ENCODE measurements at regions not wholly inside any gene's neighbourhood (a gene's known extent, or its start where the extent isn't known, plus 50 kb on each side); places are given as distances from the start of the nearest gene placed in this dataset.
"Not testable (repeated sequence)": the region's sequence is repeated elsewhere in the genome, so short reads cannot be mapped to it uniquely, and the experiment has no call there.

DNA sequence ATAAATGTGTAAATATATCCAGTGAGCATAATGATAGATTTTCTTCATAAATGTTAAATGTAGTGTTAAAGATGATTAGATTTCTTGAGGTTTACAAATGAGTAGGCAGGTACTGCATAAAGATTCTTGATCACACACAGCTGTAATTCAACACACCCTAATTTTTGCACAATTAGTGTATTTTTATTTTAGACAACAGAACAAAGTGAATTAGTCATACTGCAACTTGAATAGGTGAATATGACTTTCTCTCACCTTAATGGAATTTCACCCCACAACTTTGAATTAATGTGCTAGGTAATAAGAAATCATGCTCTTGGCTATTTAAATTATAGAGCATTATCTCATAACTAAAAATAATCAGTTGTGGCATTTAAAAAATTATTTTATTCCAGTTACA is 795.7 kb upstream of the ACO1 start:
- Mint-ChIP-seq H3K4me1 (no peaks in the 10 kb centered on the region), H3K9me3 (no peaks in the 10 kb centered on the region), H3K27ac (no peak overlapping the region), H3K4me3 (no peak overlapping the region), H3K27me3 (peaks cover 0 to 4% (median 0%) of the 10 kb centered on the region in 3 donors), H3K36me3 (no peaks in the 10 kb centered on the region)
- ATAC-seq (ENCODE audit: low read depth in 2 of 2) (no peak), DNase-seq (no peak)

DNA sequence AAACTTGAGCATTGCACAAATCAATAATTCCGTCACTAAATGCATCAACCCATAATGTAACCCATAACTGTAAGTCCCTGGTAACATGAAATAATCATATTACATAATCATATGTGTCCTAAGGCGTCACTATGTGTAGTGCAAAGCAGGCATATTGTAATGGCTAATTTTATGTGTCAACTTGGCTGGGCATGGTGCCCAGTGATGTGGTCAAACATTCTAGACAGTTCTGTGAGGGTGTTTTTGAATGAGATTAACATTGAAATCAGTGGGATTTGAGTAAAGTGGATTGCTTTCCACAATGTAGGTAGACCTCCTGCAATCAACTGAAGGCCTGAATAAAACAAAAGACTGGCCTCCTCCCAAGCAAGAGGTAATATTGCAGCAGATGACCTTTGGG is 794.4 kb upstream of the ACO1 start:
- Mint-ChIP-seq H3K9me3 (no peaks in the 10 kb centered on the region), H3K27me3 (peaks cover 0 to 4% (median 0%) of the 10 kb centered on the region in 3 donors), H3K4me1 (no peaks in the 10 kb centered on the region), H3K4me3 (no peak overlapping the region), H3K27ac (no peak overlapping the region), H3K36me3 (no peaks in the 10 kb centered on the region)
- no peak for DNase-seq
- no peak for ATAC-seq (ENCODE audit: low read depth in 2 of 2)

DNA sequence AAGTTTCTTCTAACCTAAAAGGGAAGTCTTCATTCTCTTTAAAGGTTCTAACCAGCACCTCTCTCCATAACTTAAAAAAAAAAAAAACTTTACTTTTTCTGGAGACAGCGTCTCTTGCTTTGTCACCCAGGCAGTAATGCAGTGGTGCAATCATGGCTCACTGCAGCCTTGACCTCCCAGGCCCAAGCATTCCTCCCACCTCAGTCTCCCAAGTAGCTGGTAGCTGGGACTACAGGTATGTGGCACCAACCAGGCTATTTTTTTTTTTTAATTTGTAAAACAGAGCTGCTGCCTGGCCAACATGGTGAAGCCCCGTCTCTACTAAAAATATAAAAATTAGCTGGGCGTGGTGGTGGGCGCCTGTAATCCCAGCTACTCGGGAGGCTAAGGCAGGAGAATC is 787.4 kb upstream of the ACO1 start:
- H3K4me3 Mint-ChIP-seq; DNase-seq; H3K9me3 Mint-ChIP-seq; ATAC-seq (ENCODE audit: low read depth in 2 of 2); H3K27ac Mint-ChIP-seq; H3K36me3 Mint-ChIP-seq; H3K27me3 Mint-ChIP-seq; H3K4me1 Mint-ChIP-seq: not testable (repeated sequence)

DNA sequence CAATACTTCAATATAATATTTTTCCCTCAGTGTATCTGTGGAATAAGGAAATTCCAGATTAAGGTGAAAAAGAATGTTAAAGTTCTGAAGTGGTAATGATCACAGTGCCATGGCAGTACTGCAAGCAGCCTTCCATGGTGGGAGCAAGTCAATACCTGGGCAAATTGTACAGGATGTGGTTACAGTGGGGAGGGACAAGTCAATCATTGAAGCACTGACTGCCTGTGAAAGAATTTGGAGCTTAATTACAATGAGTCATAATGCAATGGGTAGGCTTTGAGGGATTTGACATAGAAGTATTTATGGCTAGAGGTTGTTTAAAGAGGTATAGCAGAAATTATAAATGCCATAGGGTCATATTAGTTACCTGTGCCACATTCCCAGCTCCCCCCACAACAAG is 786.5 kb upstream of the ACO1 start:
- no peaks in the 10 kb centered on the region for H3K36me3 Mint-ChIP-seq
- no peaks in the 10 kb centered on the region for H3K27me3 Mint-ChIP-seq
- DNase-seq (no peak), ATAC-seq (ENCODE audit: low read depth in 2 of 2) (no peak)
- no peaks in the 10 kb centered on the region for H3K9me3 Mint-ChIP-seq
- no peak overlapping the region for H3K27ac Mint-ChIP-seq
- no peak overlapping the region for H3K4me3 Mint-ChIP-seq
- no peaks in the 10 kb centered on the region for H3K4me1 Mint-ChIP-seq

DNA sequence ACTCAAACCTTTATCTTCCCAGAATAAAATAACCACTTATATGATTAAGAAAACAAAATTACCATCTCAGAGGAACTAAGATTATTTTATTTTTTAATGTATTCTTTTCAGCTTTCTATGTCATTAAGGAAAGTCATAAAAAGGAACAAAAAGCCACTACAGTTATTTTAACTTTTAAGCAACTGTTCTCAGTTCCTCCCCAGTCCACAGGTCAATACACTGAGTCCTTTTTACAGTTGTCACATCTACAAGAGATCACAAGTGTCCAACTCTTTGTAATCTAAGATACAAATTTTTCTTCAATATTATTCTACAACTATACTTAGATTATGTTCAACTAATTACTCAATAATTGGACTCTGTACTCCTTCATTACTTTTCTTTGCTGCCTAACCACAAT is 782.8 kb upstream of the ACO1 start:
- H3K36me3 Mint-ChIP-seq = no peaks in the 10 kb centered on the region

DNA sequence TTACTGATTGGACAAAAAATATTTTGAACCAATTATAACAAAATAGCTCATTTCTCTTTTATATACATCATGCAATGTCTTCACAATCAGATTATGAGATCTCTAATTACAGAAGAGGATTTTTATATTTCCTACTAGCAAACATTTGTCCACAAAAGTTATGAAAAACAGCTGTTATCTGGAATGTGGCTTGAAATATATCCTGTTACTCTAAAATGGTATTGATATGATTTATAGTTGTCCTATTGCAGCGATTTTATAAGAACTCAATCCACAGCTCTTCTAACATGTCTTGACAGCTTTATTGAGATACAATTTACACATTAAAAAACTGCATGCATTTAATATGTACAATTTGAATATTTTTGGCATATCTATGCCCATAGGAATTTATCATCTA is 779.9 kb upstream of the ACO1 start:
- ATAC-seq (ENCODE audit: low read depth in 2 of 2) = no peak
- H3K9me3 Mint-ChIP-seq = no peaks in the 10 kb centered on the region
- no peaks in the 10 kb centered on the region for H3K4me1 Mint-ChIP-seq
- H3K27me3 Mint-ChIP-seq = peaks cover 0 to 4% (median 0%) of the 10 kb centered on the region in 3 donors
- H3K4me3 Mint-ChIP-seq = no peak overlapping the region
- no peaks in the 10 kb centered on the region for H3K36me3 Mint-ChIP-seq
- H3K27ac Mint-ChIP-seq = no peak overlapping the region
- no peak for DNase-seq

More for the DNA sequence above, 782.8 kb upstream of the ACO1 start:
- Mint-ChIP-seq H3K4me1 (no peaks in the 10 kb centered on the region), H3K27me3 (no peaks in the 10 kb centered on the region), H3K4me3 (no peak overlapping the region), H3K9me3 (no peaks in the 10 kb centered on the region), H3K27ac (no peak overlapping the region)
- no peak for DNase-seq
- ATAC-seq (ENCODE audit: low read depth in 2 of 2) = no peak

DNA sequence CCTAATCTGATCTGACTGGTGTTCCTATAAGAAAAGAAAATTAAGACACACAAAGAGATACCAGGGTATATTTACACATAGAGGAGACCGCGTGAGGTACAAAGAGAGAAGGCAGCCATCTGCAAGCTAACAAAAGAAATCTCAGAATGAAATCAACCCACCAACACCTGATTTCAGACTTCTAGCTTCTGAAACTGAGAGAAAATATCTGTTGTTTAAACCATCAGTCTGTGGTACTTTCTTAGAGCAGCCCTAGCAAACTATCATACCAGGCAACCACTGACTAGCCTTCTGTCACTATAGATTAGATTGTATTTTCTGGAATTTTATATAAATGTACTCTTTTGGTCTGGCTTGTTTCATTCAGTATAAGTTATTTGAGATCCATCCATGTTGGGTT is 779.3 kb upstream of the ACO1 start:
- Mint-ChIP-seq H3K27ac (no peak overlapping the region), H3K9me3 (no peaks in the 10 kb centered on the region), H3K36me3 (no peaks in the 10 kb centered on the region), H3K4me3 (no peak overlapping the region), H3K4me1 (no peaks in the 10 kb centered on the region), H3K27me3 (peaks cover 0 to 4% (median 0%) of the 10 kb centered on the region in 3 donors)
- ATAC-seq (ENCODE audit: low read depth in 2 of 2) (no peak), DNase-seq (no peak)

DNA sequence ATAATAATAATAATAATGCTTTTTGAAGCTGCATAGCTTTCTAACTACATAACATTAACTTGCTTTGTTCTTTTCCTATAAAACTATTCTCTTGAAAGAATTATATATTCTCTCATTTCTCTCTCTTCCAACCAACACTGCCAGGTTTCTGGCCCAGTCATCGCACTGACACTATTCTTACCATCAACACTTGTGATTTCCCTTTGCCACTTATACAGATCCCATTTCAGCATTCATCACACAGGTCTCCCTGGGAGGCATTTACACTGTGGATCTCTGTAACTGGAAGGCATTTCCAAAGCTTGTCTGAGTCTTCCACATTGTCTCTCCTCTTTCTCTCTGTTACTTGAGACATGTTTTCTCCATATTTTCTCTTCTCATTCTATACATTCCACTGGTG is 777.8 kb upstream of the ACO1 start:
- no peaks in the 10 kb centered on the region for H3K9me3 Mint-ChIP-seq
- H3K27ac Mint-ChIP-seq = no peak overlapping the region
- H3K4me1 Mint-ChIP-seq = no peaks in the 10 kb centered on the region
- no peak overlapping the region for H3K4me3 Mint-ChIP-seq
- DNase-seq (no peak), ATAC-seq (ENCODE audit: low read depth in 2 of 2) (no peak)
- no peaks in the 10 kb centered on the region for H3K36me3 Mint-ChIP-seq
- peaks cover 0 to 4% (median 0%) of the 10 kb centered on the region in 3 donors for H3K27me3 Mint-ChIP-seq

DNA sequence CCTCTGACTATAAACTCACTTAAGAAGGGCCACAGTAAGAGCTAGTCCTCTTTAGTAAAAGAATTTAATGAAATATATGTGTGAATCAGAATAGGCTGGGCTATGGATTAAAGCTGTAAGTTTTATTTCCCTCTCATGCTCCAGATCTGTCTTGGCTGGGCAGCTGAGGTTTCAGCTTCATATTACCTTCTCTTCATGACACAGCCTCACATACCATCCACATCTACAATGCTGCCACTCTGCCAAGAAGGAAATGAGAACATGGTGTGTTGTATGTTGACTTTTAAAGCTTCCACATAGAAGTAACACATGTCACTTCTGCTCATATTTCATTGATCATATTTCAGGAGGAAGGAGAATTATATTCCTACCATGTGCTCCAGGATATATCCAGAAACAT is 776.0 kb upstream of the ACO1 start:
- ATAC-seq (ENCODE audit: low read depth in 2 of 2) = no peak
- Mint-ChIP-seq H3K36me3 (no peaks in the 10 kb centered on the region), H3K27ac (peak overlapping the region in 1 of 6 donors; percentile 18), H3K4me3 (no peak overlapping the region), H3K4me1 (no peaks in the 10 kb centered on the region), H3K9me3 (no peaks in the 10 kb centered on the region), H3K27me3 (peaks cover 0 to 4% (median 0%) of the 10 kb centered on the region in 3 donors)
- DNase-seq = no peak

DNA sequence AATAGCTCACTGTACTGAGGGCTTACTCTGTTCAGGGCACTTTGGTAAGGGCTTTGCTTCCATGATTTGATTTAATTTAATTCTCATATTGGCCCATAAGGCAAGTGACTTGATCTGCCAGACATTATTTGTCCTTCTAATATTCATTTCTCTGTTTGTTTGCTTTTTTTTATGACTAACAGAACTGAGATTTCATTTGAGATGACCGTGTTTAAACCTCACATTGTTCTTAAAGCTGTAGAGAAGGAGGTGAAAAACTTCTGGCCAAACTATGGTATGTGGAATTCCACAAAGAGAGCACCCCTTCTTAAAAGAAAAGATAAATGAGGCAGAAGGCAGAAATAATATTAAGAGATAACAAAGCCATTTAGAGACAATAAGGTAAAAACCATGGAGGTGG is 775.6 kb upstream of the ACO1 start:
- ATAC-seq (ENCODE audit: low read depth in 2 of 2) (no peak), DNase-seq (no peak)
- no peak overlapping the region for H3K4me3 Mint-ChIP-seq
- H3K27ac Mint-ChIP-seq = no peak overlapping the region
- peaks cover 0 to 4% (median 0%) of the 10 kb centered on the region in 3 donors for H3K27me3 Mint-ChIP-seq
- no peaks in the 10 kb centered on the region for H3K4me1 Mint-ChIP-seq
- no peaks in the 10 kb centered on the region for H3K36me3 Mint-ChIP-seq
- H3K9me3 Mint-ChIP-seq = no peaks in the 10 kb centered on the region

DNA sequence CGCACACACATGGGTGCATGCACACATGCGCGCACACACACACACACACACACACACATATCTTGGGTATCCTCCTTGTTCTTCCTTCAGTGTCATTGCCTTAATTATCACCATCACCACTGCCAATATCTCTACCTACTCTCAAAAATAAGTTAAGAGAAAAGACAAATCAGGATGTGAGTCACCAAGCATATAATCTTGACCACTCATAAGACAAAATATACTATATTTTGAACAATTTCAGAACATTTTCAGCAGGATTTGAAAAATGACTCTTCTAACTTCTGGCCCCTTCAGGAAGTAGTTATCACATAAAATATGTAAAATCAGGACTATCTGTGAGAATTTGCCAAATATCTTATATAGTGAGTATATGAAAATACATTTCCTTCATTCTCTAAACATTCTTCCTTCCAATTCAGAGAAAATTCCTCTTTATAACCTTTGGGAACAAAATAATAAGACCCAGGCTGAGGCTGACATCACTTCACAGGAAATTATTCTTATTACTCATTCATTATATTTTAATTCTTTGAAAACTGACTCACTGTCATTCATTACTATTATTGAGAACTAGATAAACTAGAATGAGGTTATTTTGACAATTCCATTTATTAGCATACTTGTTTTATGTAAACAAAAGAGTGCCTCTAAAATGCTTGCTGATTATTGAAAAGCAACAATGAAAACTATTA is 772.0 kb upstream of the ACO1 start:
- Mint-ChIP-seq H3K27ac (peak overlapping the region in 1 of 6 donors; percentile 22), H3K4me3 (no peak overlapping the region), H3K9me3 (no peaks in the 10 kb centered on the region), H3K4me1 (no peaks in the 10 kb centered on the region), H3K36me3 (no peaks in the 10 kb centered on the region), H3K27me3 (peaks cover 0 to 8% (median 0%) of the 10 kb centered on the region in 3 donors)
- no peak for DNase-seq
- ATAC-seq (ENCODE audit: low read depth in 2 of 2) = no peak

DNA sequence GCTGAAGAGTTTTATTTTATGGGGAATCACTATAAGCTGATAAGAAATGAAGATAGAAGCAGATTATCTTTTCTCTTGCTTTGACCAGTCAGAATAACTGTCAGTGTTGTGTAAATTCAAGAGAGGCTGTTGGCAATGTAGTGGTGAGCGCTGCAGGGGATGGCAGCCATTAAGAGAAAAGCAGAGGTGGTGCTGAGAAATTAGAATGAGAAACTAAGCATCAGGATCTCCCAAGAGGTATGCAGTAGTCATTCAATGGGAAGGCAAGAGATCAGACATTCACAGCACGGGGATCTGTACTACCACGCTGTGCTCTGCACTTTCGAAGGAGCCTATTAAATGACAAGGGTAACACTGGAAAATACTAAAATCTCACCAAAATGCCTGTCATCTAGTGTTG is 768.5 kb upstream of the ACO1 start:
- ATAC-seq (ENCODE audit: low read depth in 2 of 2) = no peak
- Mint-ChIP-seq H3K27me3 (peaks cover 0 to 4% (median 0%) of the 10 kb centered on the region in 3 donors), H3K4me3 (no peak overlapping the region), H3K27ac (no peak overlapping the region), H3K36me3 (no peaks in the 10 kb centered on the region), H3K9me3 (no peaks in the 10 kb centered on the region), H3K4me1 (no peaks in the 10 kb centered on the region)
- DNase-seq = no peak

DNA sequence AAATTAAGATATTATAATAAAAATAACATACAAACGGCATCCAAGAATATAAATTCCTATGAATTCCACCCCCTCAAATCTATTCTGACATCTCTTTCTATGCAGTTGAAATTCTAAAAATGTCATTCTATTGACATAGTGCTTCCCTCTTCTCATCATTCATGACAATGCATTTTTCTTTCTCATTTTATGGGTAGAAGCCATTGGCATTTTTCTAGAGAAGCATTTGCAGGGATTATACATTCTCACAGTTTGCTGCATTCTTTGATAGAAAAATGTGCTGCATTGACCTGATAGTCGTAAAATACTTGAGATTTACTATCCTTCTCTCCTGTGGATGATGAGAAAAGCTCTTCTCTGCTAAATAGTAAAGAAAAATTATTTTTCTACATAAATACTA is 760.9 kb upstream of the ACO1 start:
- no peaks in the 10 kb centered on the region for H3K36me3 Mint-ChIP-seq
- H3K4me1 Mint-ChIP-seq = no peaks in the 10 kb centered on the region
- H3K9me3 Mint-ChIP-seq = peaks cover 0 to 3% (median 0%) of the 10 kb centered on the region in 7 donors
- ATAC-seq (ENCODE audit: low read depth in 2 of 2) (no peak), DNase-seq (no peak)
- no peak overlapping the region for H3K27ac Mint-ChIP-seq
- no peak overlapping the region for H3K4me3 Mint-ChIP-seq
- no peaks in the 10 kb centered on the region for H3K27me3 Mint-ChIP-seq

DNA sequence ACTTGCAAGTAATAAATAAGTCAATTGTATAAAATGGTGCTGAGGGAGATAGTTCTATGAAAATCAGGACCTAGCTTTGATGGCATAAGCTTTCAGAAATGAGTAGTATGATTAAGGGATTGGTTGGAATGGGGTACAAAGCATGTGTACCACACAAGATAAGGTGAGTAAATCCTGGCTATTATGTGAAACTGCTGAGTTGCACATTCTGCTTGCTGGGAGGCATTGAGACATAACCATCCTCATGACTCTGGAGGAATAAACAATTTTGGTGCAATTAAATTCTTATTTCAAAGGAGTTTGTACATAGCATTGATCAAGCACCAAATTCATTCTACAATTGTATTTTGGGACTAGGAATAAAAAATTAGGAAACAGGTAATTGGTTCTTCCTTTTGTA is 755.2 kb upstream of the ACO1 start:
- H3K27ac Mint-ChIP-seq = no peak overlapping the region
- no peak overlapping the region for H3K4me3 Mint-ChIP-seq
- ATAC-seq (ENCODE audit: low read depth in 2 of 2) (no peak), DNase-seq (no peak)
- peaks cover 0 to 3% (median 0%) of the 10 kb centered on the region in 7 donors for H3K9me3 Mint-ChIP-seq
- H3K4me1 Mint-ChIP-seq = no peaks in the 10 kb centered on the region
- no peaks in the 10 kb centered on the region for H3K27me3 Mint-ChIP-seq
- H3K36me3 Mint-ChIP-seq = no peaks in the 10 kb centered on the region

DNA sequence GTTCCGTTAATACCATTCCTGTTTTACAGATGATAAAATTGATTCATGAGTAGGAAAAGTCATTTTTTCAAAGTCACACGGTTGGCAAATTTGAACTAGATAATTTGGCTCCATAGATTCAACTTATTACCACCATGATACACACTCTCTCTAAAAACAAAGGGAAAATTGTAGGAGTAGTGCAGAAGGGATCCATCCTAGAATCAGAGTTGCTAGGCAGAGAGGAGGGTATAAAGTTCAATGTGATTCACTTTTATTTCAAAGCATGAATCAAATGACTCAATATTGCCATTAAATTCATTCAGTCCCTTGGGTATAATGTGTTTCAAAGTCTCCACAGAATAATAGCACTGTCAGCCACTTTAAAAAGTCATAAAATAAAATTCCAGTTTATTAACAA is 747.2 kb upstream of the ACO1 start:
- H3K27ac Mint-ChIP-seq = peak overlapping the region in 1 of 6 donors; percentile 53
- no peak for DNase-seq
- H3K27me3 Mint-ChIP-seq = no peaks in the 10 kb centered on the region
- no peak for ATAC-seq (ENCODE audit: low read depth in 2 of 2)
- H3K9me3 Mint-ChIP-seq = no peaks in the 10 kb centered on the region
- no peak overlapping the region for H3K4me3 Mint-ChIP-seq
- H3K36me3 Mint-ChIP-seq = no peaks in the 10 kb centered on the region
- no peaks in the 10 kb centered on the region for H3K4me1 Mint-ChIP-seq

All from naive B cell (primary cell).